ENCODE measurements at regions not wholly inside any gene's neighbourhood (a gene's known extent, or its start where the extent isn't known, plus 50 kb on each side); places are given as distances from the start of the nearest gene placed in this dataset.

- TF ChIP-seq CTCF (conservative IDR thresholded peaks at IDR 0.05 in 1 of 2, IDR thresholded peaks at IDR 0.05 in 1 of 2; ENCODE audit: extremely low read depth in 1 of 2, insufficient read depth in 1 of 2, low read depth in 1 of 2, low read length in 2 of 2) (no peak), EZH2 (IDR thresholded peaks at IDR 0.05; ENCODE audit: borderline replicate concordance, low read length) (no peak)
Observed at GRCh38 chr15:95425859-95426258, 904.6 kb upstream of the NR2F2 start.
